Calu3 (cell line): ENCODE measurements at regions not wholly inside any gene's neighbourhood (a gene's known extent, or its start where the extent isn't known, plus 50 kb on each side); places are given as distances from the start of the nearest gene placed in this dataset.
A peak's percentile ranks its signal among the peaks of the same experiment; 100 is the strongest.
"Not testable (repeated sequence)": the region's sequence is repeated elsewhere in the genome, so short reads cannot be mapped to it uniquely, and the experiment has no call there.

ENCODE experiments used
- BruUV-seq: library from RNA; stranded (reverse); fragments of 400-500 nt; replicated peaks from 2 replicates; lab custom pipeline; 2021; lab: Mats Ljungman, UMichigan
- CTCF ChIA-PET: fragments of 300-600 bp; sonication (Branson Sonifier 250); formaldehyde crosslinking; loops from one replicate; lab custom pipeline; 2022; ENCODE audit warnings: antibody characterized with exemption; lab: Charles Lee
- DNase-seq: peaks from one replicate; pipeline ENCODE4 v3.0.0; 2022
- H3K27ac Mint-ChIP-seq: one replicate; pipeline ENCODE4 v1.8.0; 2022; ENCODE audit warnings: mixed read lengths; ENCODE audit not compliant: unreplicated experiment
- H3K27me3 Mint-ChIP-seq: one replicate; pipeline ENCODE4 v1.8.0; 2022; ENCODE audit warnings: mixed read lengths; ENCODE audit not compliant: unreplicated experiment
- H3K36me3 Mint-ChIP-seq: one replicate; pipeline ENCODE4 v1.8.0; 2022; ENCODE audit warnings: mild to moderate bottlenecking, moderate library complexity, mixed read lengths; ENCODE audit not compliant: insufficient read depth, unreplicated experiment
- H3K4me1 Mint-ChIP-seq: one replicate; pipeline ENCODE4 v1.8.0; 2022; ENCODE audit warnings: mild to moderate bottlenecking, low read depth, mixed read lengths; ENCODE audit not compliant: unreplicated experiment
- H3K4me3 Mint-ChIP-seq: one replicate; pipeline ENCODE4 v1.8.0; 2022; ENCODE audit warnings: mild to moderate bottlenecking, low read depth, moderate library complexity, mixed read lengths; ENCODE audit not compliant: unreplicated experiment
- H3K9me3 Mint-ChIP-seq: one replicate; pipeline ENCODE4 v1.8.0; 2022; ENCODE audit warnings: low read depth, mixed read lengths; ENCODE audit not compliant: unreplicated experiment
- intact Hi-C: fragments of 100-400 bp; cut with micrococcal nuclease; formaldehyde crosslinking; loops from one replicate; pipeline ENCODE4 v1.10.0; 2022; ENCODE audit not compliant: unreplicated experiment
- TF ChIP-seq, protein P1 (sequence below): fragments of 200-600 bp; IDR thresholded peaks from one replicate; pipeline ENCODE4 v1.8.0; 2022; ENCODE audit warnings: antibody characterized with exemption; ENCODE audit not compliant: unreplicated experiment

DNA sequence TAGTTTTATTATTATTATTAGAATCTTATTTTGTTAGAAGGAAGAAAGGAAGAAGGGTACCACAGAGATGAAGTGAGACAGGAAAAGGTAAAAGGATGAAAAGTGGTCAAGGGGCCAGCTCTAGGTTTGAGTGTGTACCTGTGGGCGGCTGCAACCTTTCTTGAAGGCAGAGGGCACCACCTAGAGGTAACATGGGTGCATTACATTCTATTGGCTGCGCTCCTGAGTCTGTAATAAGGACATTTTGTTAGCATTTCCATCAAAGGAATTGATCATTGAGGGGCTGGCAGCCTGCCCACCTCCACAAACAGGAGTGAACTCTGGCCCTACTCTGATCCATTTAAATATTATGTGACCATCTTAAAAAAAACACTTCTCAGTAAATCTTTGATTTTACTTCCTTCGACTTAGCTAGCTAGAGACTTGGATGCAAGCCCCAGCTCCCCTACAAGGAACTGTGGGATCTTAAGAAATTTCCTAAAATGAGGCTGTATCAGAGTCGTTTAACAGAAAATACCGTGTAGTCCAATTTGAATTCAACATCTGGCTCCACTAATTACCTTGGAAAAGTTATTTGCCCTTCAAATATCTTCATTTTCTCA, 610.4 kb downstream of the IPMK start:
- no peak overlapping the region for H3K4me3 Mint-ChIP-seq
- H3K4me1 Mint-ChIP-seq, result no peaks in the 10 kb centered on the region
- H3K27me3 Mint-ChIP-seq, result no peaks in the 10 kb centered on the region
- intact Hi-C loops, result loop anchor here (1.0 to 2.0 kb wide), 3 partner anchors 77 to 408 kb away; no protein-coding TSS in a partner anchor
- no TSS peak for BruUV-seq
- no peaks in the 10 kb centered on the region for H3K9me3 Mint-ChIP-seq
- no peak overlapping the region for H3K27ac Mint-ChIP-seq
- TF ChIP-seq, protein P1, sequence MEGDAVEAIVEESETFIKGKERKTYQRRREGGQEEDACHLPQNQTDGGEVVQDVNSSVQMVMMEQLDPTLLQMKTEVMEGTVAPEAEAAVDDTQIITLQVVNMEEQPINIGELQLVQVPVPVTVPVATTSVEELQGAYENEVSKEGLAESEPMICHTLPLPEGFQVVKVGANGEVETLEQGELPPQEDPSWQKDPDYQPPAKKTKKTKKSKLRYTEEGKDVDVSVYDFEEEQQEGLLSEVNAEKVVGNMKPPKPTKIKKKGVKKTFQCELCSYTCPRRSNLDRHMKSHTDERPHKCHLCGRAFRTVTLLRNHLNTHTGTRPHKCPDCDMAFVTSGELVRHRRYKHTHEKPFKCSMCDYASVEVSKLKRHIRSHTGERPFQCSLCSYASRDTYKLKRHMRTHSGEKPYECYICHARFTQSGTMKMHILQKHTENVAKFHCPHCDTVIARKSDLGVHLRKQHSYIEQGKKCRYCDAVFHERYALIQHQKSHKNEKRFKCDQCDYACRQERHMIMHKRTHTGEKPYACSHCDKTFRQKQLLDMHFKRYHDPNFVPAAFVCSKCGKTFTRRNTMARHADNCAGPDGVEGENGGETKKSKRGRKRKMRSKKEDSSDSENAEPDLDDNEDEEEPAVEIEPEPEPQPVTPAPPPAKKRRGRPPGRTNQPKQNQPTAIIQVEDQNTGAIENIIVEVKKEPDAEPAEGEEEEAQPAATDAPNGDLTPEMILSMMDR, result peak; percentile 94
- peak; percentile 75 for DNase-seq
- H3K36me3 Mint-ChIP-seq, result no peaks in the 10 kb centered on the region
- CTCF ChIA-PET, result interaction anchor here (0.5 to 1.4 kb wide), 13 partner anchors 9 to 1399 kb away, joined by 3 to 14 read pairs (median 4); no protein-coding TSS in a partner anchor

DNA sequence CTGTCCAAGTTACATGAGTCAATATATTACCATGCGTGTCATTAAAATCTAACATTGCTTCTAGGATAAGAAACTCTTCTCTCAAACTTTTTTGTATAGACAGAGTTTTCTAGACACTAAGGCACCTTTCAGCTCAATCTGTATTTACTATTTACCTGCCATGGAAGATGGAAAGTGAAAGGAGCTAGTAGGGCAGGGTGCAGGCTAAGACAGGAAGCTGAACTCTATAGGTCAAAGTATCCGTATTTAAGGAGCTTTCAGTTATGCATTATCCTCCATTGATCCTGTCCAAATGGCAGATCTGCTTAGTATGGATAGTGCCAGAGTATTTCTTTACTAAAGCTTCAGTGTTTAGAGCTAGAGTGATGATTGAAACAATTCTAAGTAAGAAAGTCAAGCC, 612.8 kb downstream of the IPMK start:
- CTCF ChIA-PET, result interaction anchor here (0.6 kb wide), 1 partner anchor 235 kb away, joined by 8 read pairs; no protein-coding TSS in a partner anchor
- BruUV-seq, result no TSS peak
- TF ChIP-seq, protein P1, result no peak
- Mint-ChIP-seq H3K9me3 (no peaks in the 10 kb centered on the region), H3K36me3 (no peaks in the 10 kb centered on the region), H3K4me1 (no peaks in the 10 kb centered on the region), H3K27ac (no peak overlapping the region), H3K27me3 (no peaks in the 10 kb centered on the region), H3K4me3 (no peak overlapping the region)
- DNase-seq, result no peak
- intact Hi-C loops, result no loop called here

DNA sequence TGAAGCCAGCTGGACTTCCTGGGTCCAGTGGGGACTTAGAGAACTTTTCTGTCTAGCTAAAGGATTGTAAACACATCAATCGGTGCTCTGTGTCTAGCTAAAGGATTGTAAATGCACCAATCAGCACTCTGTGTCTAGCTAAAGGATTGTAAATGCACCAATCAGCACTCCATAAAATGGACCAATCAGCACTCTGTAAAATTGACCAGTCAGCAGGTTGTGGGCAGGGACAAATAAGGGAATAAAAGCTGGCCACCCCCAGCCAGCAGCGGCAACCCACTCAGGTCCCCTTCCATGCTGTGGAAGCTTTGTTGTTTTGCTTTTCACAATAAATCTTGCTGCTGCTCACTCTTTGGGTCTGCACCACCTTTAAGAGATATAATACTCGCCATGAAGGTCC, 622.6 kb downstream of the IPMK start:
- BruUV-seq, H3K36me3 Mint-ChIP-seq, H3K4me1 Mint-ChIP-seq, DNase-seq, H3K27me3 Mint-ChIP-seq, CTCF ChIA-PET, H3K4me3 Mint-ChIP-seq, H3K9me3 Mint-ChIP-seq, H3K27ac Mint-ChIP-seq, intact Hi-C loops: not testable (repeated sequence)

DNA sequence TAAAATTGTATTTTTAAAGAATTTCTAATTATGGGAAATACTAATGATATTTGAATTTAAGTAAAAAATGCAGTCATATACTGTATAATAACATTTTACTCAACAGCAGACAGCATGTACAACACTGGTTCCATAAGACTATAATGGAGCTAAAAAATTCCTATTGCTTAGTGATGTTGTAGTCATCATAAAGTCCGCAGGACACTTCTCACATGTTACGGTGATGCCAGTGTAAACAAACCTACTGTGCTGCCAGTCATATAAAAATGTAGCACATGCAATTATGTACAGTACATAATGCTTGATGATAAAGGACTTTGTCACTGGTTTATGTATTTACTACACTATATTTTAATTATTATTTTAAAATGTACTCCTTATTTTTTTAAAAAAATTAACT, 629.3 kb downstream of the IPMK start:
- DNase-seq, result no peak
- Mint-ChIP-seq H3K36me3 (no peaks in the 10 kb centered on the region), H3K9me3 (no peaks in the 10 kb centered on the region), H3K27ac (no peak overlapping the region), H3K27me3 (no peaks in the 10 kb centered on the region), H3K4me1 (no peaks in the 10 kb centered on the region), H3K4me3 (no peak overlapping the region)
- CTCF ChIA-PET, result no interaction called here
- intact Hi-C loops, result no loop called here
- no TSS peak for BruUV-seq
- TF ChIP-seq, protein P1, result no peak
